Panc1 (cell line): ENCODE measurements at regions not wholly inside any gene's neighbourhood (a gene's known extent, or its start where the extent isn't known, plus 50 kb on each side); places are given as distances from the start of the nearest gene placed in this dataset.

ENCODE experiments used
- ATAC-seq: fragments of 200-7000 bp; cut with Tn5 transposase; 2 replicates; pipeline ENCODE4 v1.9.1; 2020; ENCODE audit warnings: mild to moderate bottlenecking, moderate library complexity
- BruUV-seq: library from RNA; stranded (reverse); fragments of 400-500 nt; replicated peaks from 2 replicates; lab custom pipeline; 2021; lab: Mats Ljungman, UMichigan
- CTCF ChIA-PET: fragments of 300-600 bp; sonication (Branson Sonifier 250); formaldehyde crosslinking; loops from one replicate; lab custom pipeline; 2022; ENCODE audit warnings: antibody characterized with exemption; lab: Charles Lee
- POLR2A ChIA-PET: fragments of 300-600 bp; sonication (Branson Sonifier 250); formaldehyde crosslinking; loops from one replicate; lab custom pipeline; 2022; ENCODE audit warnings: antibody characterized with exemption; lab: Charles Lee
- DNase-seq: peaks from one replicate; pipeline ENCODE4 v3.0.0-alpha.2; 2010; ENCODE audit warnings: low read depth, low spot score
- H3K27ac ChIP-seq: 2 replicates; pipeline ENCODE4 v1.5.1; 2011; ENCODE audit warnings: mild to moderate bottlenecking, low read length, inconsistent platforms
- H3K27me3 ChIP-seq: fragments of 200-500 bp; sonication (Bioruptor generic); 2 replicates; pipeline ENCODE4 v1.6.0; 2014; ENCODE audit warnings: low read length, inconsistent platforms; ENCODE audit not compliant: control insufficient read depth, insufficient read depth
- H3K36me3 ChIP-seq: fragments of 200-500 bp; sonication (Bioruptor generic); 2 replicates; pipeline ENCODE4 v1.5.1; 2014; ENCODE audit warnings: inconsistent platforms, mild to moderate bottlenecking, low read length, moderate library complexity; ENCODE audit not compliant: control insufficient read depth, insufficient read depth
- H3K4me1 ChIP-seq: 2 replicates; pipeline ENCODE4 v1.5.1; 2011; ENCODE audit warnings: inconsistent platforms, mild to moderate bottlenecking, low read length, moderate library complexity; ENCODE audit not compliant: control insufficient read depth, insufficient read depth
- H3K4me3 ChIP-seq, 2 experiments: 2 replicates each; pipeline ENCODE4 v1.5.1; 2011 to 2012; ENCODE audit warnings: low read depth in 2 of 2, low read length in 2 of 2, mild to moderate bottlenecking in 2 of 2, inconsistent platforms in 1 of 2, moderate library complexity in 1 of 2
- H3K9me3 ChIP-seq: fragments of 200-500 bp; sonication (Bioruptor generic); 2 replicates; pipeline ENCODE4 v1.5.1; 2014; ENCODE audit warnings: low read depth, mild to moderate bottlenecking, inconsistent platforms, low read length, moderate library complexity; ENCODE audit not compliant: control insufficient read depth, insufficient read depth
- POLR2AphosphoS5 ChIP-seq: IDR thresholded peaks from 2 replicates; pipeline ENCODE4 v1.6.1; 2012; ENCODE audit warnings: mild to moderate bottlenecking, low read depth, low read length, moderate library complexity
- REST ChIP-seq, 2 experiments: IDR thresholded peaks; 2 replicates each; pipeline ENCODE4 v1.6.1; 2011 to 2012; ENCODE audit warnings: low read depth in 2 of 2, control low read depth in 1 of 2, low read length in 1 of 2, mild to moderate bottlenecking in 1 of 2, moderate library complexity in 1 of 2; ENCODE audit not compliant: insufficient read depth in 1 of 2
- SIN3A ChIP-seq: IDR thresholded peaks from 2 replicates; pipeline ENCODE4 v1.6.1; 2012; ENCODE audit warnings: low read depth, mild to moderate bottlenecking, low read length, moderate library complexity, borderline replicate concordance; ENCODE audit not compliant: insufficient read depth
- TCF7L2 ChIP-seq: IDR thresholded peaks from 2 replicates; pipeline ENCODE4 v1.6.1; 2011; ENCODE audit warnings: mild to moderate bottlenecking, low read depth, low read length, inconsistent platforms
- in situ Hi-C: cut with HindIII; loops from 2 replicates; pipeline ENCODE4 v1.10.0; 2016; ENCODE audit warnings: low sequenced_read_pairs, low pct_unique_long_range_greater_than_20kb
- intact Hi-C: fragments of 100-400 bp; cut with micrococcal nuclease; formaldehyde crosslinking; loops from one replicate; pipeline ENCODE4 v1.10.0; 2022; ENCODE audit not compliant: unreplicated experiment
- TF ChIP-seq, protein P1 (sequence below): fragments of 450-650 bp; IDR thresholded peaks from 2 replicates; pipeline ENCODE4 v1.5.1; 2017; ENCODE audit warnings: mild to moderate bottlenecking

- Histone ChIP-seq H3K27ac (no peak overlapping the region), H3K4me3 (no peak overlapping the region), H3K36me3 (no peaks in the 10 kb centered on the region), H3K9me3 (no peaks in the 10 kb centered on the region), H3K27me3 (no peaks in the 10 kb centered on the region), H3K4me1 (peaks cover 14% of the 10 kb centered on the region)
- ATAC-seq (no peak), DNase-seq (no peak)
- TF ChIP-seq SIN3A (no peak), REST (IDR thresholded peaks at IDR 0.05; ENCODE audit: insufficient read depth in 1 of 2, low read depth in 2 of 2, low read length in 1 of 2) (no peak), TCF7L2 (no peak), POLR2AphosphoS5 (no peak)
- TF ChIP-seq, protein P1, sequence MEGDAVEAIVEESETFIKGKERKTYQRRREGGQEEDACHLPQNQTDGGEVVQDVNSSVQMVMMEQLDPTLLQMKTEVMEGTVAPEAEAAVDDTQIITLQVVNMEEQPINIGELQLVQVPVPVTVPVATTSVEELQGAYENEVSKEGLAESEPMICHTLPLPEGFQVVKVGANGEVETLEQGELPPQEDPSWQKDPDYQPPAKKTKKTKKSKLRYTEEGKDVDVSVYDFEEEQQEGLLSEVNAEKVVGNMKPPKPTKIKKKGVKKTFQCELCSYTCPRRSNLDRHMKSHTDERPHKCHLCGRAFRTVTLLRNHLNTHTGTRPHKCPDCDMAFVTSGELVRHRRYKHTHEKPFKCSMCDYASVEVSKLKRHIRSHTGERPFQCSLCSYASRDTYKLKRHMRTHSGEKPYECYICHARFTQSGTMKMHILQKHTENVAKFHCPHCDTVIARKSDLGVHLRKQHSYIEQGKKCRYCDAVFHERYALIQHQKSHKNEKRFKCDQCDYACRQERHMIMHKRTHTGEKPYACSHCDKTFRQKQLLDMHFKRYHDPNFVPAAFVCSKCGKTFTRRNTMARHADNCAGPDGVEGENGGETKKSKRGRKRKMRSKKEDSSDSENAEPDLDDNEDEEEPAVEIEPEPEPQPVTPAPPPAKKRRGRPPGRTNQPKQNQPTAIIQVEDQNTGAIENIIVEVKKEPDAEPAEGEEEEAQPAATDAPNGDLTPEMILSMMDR, result no peak
- in situ Hi-C loops (no loop called here), intact Hi-C loops (no loop called here)
- no TSS peak for BruUV-seq
- POLR2A ChIA-PET, result no interaction called here
- CTCF ChIA-PET, result interaction anchor here (0.7 kb wide), 1 partner anchor 228 kb away, joined by 9 read pairs; no protein-coding TSS in a partner anchor
Measured at GRCh38 chr10:124160943-124161582, 67.7 kb upstream of the CHST15 start.

DNA sequence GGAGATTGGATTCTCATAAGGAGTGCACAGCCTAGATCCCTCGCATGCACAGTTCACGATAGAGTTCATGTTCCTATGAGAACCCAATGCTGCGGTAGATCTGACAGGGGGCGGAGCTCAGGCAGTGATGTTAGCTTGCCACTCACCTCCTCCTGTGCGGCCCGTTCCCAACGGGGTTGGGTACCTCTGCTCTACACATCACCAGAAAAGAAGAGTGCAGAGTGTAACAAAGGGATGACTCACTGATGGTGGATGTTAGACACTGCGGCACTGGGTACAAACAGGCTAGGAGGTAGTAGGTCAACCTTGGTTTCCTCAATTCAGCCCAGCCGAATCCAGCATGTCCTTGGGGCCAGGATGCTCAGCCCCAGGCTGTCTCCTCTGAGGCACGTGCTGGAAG is 66.8 kb upstream of the CHST15 start:
- DNase-seq, result no peak
- no peak overlapping the region for H3K27ac ChIP-seq
- H3K4me3 ChIP-seq, result no peak overlapping the region
- TF ChIP-seq, protein P1, result no peak
- no peak for TF ChIP-seq SIN3A
- H3K4me1 ChIP-seq, result peaks cover 22% of the 10 kb centered on the region
- ATAC-seq, result no peak
- BruUV-seq, result no TSS peak
- ChIA-PET POLR2A (no interaction called here), CTCF (interaction anchor here (0.7 kb wide), 1 partner anchor 229 kb away, joined by 9 read pairs; no protein-coding TSS in a partner anchor)
- in situ Hi-C loops, result no loop called here
- H3K9me3 ChIP-seq, result no peaks in the 10 kb centered on the region
- no peaks in the 10 kb centered on the region for H3K36me3 ChIP-seq
- intact Hi-C loops, result no loop called here
- no peaks in the 10 kb centered on the region for H3K27me3 ChIP-seq
